ENCODE measurements at regions not wholly inside any gene's neighbourhood (a gene's known extent, or its start where the extent isn't known, plus 50 kb on each side); places are given as distances from the start of the nearest gene placed in this dataset.

- TF ChIP-seq POLR2A (IDR thresholded peaks at IDR 0.05) (no peak), CTCF (IDR thresholded peaks at IDR 0.05) (no peak)
Observed at GRCh38 chr11:69902337-69902736, 83.1 kb upstream of the FGF3 start.
